GM19035 (cell line): ENCODE measurements at regions not wholly inside any gene's neighbourhood (a gene's known extent, or its start where the extent isn't known, plus 50 kb on each side); places are given as distances from the start of the nearest gene placed in this dataset.

ENCODE experiments used
- ATAC-seq: cut with Tn5 transposase; IDR thresholded peaks from one replicate; pipeline ENCODE4 v1.9.1; 2021; ENCODE audit not compliant: unreplicated experiment

DNA sequence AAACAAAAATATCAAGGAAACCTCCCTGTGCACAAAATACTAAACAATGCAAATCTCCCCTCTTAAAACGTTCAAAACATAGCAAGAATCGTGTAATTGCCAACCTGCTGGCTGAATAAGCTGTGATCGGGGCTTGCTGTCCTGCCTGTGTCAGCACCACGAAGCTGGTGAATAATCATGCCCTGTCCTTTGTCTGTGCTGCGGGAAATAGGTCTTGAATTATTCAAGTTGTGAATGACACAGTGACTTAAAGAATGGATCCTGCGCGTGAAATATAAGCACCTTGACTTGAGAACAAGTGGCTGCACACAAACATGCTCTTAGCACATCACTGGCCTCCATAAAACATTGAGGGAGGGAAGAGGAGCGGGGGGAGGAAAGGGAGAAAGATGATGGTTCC lies 130.2 kb downstream of the OAT start:
- no peak for ATAC-seq

DNA sequence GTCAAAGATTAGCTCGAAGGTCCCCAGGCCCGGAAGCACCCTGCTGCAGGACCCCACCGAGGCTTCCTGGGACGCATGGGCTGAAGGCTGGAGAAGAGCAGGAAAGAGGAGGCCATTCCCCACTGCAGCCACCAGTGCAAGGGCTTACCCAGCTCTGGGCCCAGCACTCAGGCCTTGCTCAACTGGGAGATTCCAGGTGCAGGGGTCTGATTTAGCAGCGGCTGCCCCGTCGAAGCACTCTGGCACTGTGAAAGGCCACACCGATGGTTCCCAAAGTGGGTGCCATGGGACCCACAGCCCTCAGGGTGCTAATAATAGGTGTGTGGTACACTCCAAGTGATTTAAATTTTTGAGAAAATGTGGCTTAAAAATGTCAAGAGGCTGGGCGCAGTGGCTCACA lies 130.9 kb downstream of the OAT start:
- no peak for ATAC-seq

DNA sequence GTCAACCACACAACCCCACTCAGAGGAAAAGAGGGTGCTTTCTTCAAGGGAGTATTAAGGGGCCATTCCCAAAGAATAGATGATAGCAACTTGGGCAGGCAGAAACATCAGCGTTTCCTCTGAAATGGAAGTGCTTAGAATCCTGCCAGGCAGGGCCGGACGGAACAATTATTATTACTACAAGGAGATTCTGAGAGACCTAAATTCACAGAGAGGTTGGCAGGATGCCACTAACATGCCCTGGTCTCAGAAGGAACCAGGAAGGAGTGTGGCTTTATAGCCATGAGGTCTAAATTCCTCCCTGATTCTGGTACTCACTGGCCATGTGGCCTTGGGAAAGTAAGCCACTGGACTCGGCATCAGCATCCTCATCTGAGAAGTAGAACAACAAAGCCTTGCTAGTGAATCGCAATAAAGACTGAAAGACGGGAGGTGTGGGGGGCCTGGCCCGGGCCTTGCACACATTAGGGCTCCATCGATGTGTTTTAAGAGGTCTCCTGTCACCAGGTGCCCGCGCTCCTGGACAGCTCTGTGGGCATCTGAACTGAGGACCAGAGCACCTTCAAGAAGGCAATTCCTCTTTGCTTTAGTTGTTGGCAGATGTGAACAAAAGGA lies 131.5 kb downstream of the OAT start:
- no peak for ATAC-seq

DNA sequence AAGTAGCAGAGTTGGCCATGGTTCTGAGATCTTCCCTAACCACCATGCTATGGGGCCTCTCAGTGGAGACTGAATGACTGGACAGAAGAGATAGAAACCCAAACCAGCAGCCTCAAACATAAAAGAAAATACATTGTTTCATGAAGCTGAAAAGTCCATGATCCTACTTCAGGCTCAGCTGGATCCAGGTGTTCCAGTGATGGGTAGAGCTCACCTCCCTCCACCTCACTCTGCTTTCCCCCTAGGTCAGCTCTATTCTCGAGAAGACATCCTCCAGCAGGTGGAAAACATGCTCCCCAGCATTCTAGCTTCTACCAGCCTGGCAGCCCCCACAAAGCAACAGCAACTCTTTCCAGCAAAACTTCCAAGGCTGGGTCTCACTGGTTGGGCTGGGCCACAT lies 132.1 kb downstream of the OAT start:
- ATAC-seq: no peak

DNA sequence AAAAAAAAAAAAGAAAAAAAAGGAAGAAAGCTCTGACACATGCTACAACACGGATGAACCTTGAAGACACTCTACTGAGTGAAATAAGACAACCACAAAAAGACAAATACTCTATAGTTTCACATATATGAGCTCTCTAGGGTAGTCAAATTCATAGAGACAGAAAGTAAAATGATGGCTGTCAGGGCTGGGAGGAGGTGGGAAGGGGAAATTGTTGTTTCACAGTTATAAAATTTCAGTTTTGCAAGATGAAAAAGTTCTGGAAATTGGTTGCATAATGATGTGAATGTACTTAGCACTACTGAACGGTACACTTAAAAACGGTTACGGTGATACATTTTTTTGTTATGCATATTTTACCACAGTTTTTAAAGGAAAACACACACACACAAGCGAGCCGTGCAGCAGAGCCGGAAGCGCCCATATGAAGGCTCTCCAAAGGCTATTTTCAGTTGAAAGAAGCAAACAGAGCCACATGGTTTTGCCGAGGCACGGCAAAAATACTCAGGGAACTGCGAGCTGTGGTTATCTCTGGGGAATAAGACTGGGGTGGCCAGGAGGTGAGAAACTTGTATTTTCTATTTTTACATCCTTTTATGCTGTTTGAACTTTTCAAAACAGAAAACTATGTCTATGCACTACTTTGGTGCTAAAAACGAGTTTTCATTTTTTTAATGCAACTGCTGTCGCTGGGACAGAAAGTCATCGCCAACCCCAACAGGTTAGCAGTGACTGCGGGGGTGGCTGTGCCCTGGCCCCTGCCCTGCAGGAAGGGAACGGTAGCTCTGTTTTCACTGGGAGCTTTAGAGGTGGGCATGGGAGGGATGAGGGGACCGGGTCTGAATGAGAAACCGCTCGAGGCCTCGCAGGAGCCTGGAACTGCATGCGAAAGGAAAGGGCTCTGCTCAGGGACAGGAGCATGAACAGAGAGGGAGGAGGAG lies 132.9 kb downstream of the OAT start:
- peak; percentile 73 for ATAC-seq

DNA sequence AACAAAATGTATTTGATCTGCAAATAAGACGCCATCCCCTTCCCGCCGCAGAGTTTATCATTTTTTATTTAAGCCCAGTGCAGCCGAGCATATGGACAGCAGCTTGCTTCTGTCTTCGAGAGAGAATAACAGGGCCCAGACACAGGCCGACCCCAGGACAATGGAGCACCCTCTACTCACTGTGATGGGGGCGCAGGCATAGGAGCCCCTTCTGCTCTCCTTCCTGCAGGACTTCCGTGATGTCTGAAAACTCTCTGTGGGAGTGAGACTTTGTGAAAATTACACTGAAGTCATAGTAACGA lies 134.8 kb downstream of the OAT start:
- ATAC-seq: no peak

DNA sequence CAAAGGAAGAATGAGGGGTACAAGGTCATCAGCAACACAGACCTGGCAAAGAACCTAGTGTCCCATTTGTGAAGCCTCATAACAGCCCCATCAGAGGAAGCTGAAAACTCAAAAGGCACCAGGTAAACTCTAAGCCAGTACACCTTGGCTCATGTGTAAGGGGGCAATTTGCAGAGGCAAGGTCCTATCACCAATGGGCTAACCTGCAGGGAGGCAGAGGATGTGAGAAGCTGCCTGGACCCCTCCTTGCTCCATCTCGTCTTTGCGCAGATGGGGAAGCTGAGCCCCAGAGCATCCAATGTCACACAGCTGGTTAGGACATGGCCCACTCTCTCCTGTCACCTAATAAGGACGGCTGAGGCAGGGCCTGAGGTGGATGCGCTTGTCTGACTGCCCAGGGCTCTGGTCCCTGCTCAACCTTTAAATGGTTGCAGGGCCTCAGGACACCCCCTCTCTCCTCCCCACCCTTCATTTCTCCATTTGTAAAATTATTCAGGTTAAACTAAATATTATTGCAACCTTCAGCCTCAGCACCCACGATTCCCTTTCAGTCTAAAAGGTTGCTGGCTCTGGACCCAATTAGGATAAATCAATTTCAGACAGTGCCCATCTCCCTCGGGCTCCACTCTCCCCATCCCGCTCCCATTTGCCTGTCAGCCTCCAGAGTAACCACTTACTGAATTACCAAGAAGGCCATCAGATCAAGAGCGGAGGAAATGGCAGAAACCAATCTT lies 135.3 kb downstream of the OAT start:
- no peak for ATAC-seq

DNA sequence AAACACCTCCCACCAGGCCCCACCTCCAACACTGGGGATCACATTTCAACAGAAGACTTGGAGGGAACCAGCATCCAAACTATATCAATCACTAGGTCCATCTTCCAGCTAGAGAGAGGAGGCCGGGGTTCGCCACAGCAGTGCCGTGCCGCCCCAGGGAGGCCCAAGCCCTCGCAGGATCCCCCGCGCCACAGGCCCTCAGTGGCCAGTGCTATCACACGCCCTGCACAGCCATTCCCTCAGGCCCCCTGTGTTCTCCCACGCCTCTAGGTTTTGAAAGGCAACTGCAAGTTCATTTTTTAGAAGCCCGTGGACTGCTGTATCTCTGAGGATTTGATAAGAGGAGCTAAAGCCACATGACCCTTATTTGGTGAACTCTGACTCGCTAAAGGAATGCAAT lies 136.4 kb downstream of the OAT start:
- no peak for ATAC-seq

DNA sequence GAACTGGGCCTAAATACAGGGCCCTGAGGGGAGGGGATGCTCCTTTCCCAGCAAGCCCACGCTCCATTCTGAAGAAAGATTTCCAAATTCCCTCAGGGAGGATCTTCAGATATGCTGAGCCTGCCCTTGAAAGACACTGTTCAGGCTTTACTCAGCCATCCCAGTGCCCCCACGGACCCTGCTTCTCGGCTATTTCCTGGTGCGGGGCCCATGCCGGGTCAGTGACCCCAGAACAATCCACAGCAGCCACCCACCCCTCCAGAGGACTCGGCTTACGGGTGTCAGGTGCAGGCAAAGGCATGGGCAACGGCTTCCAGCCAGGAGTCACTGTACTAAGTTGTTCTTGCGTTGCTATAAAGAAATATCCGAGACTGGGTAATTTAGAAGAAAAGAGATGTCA lies 137.1 kb downstream of the OAT start:
- no peak for ATAC-seq

DNA sequence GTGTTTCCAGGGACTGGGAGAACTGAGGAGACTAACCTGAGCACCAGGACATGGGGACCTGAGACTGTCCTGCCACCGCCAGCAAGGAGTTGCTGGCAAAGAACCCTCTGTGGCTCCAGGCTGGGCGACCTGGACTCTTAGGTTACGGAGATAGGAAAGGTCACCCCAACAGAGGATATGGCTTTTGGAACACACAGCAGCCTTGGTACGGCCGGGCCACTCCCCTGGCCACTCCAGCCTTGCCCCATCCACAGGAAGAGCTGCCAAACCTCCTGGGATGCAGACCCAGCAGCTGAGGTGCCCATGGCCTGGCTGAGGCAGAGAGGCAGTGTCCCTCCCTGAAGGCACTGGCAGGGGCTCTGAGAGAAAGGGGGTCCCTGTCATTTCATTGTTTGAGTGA lies 137.8 kb downstream of the OAT start:
- no peak for ATAC-seq

DNA sequence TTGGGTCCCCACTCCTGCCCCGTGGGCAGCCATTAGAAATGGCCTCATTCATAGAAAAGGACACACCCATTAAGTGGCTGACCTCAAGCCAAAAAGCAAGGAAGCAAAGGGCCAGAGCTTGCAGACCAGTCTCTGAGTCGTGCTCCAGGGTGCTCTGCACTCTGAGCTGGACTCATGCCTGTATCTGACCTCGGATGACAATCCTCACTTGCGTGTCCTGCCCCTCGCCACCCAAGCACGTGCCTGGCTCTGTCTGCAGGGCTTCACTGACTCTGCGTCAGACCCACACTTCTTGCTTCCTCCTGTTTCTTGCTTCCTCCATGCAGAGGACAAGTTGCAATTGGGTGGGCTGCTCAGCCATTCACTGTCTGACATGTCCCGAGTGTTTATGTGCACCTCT lies 138.8 kb downstream of the OAT start:
- ATAC-seq: no peak

DNA sequence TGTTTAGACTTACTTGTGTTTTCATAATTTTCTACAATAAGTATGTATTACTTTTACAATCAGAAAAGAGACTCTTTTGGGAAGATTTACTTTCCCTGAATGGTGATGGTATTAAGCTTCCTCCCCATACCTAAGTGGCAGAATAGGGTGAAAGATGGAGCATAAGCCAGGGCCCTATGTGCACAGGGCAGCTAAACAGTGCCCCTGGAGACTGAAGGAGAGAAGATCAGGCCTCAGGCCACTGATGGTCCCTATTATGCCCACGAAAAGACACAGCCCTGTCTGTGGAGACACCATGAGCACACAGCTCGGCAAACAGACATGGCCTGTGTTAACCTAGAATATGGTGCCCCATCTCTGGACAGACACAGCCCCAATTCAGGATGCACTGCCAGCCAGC lies 139.4 kb downstream of the OAT start:
- ATAC-seq: no peak

DNA sequence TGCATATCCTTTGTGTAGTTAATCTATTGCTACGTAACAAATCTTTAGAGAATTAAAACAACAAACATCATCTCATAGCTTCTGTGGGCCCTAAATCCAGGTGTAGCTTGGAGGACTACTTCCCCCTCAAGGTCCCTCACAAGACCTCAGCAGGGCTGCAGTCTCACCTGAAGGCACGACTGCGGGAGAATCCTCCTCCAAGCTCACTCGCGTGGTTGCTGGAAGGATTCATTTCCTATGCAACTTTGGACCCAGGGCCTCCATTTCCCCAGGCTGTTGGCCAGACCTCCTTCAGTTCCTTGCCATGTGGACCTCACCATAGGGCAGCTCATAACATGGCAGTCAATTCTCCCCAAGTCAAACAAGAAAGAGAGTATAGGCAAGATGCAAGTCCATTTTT lies 140.4 kb downstream of the OAT start:
- no peak for ATAC-seq

DNA sequence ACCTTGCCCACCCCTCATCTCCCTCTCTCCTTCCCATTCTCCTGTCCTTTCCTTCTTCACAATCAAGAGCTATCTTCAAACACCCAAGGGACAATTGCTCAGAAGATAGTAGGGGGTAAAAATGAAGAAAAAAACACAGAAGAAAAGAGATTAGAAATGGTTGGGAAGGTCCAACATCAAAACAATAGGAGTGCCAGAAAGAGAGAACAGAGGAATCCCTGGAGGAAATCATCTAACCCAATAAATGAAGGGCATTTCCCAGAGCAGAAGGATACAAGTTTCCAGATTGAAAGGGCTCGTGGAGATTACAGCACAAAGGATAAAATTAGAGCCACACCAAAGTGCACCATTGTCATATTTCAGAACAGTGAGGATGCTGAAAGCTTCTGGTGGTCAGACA lies 145.6 kb downstream of the OAT start:
- ATAC-seq: no peak

DNA sequence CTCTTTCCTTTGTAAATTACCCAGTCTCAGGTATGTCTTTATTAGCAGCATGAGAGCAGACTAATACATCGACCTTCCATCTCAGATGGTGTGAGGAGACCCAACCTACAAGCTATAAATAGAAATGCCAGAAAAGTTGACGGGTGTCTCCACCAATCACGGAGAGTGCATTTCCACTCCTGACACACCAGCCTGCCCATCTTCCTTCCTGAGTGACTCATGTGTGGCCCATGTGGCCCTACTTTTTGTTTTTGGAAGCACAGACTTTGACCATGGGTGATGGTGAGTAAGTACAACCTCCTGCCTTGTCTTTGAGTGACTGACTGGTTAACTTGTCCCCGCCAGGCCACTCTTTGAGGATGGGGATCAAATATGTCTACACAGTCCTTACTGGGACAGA lies 147.0 kb downstream of the OAT start:
- ATAC-seq: no peak

DNA sequence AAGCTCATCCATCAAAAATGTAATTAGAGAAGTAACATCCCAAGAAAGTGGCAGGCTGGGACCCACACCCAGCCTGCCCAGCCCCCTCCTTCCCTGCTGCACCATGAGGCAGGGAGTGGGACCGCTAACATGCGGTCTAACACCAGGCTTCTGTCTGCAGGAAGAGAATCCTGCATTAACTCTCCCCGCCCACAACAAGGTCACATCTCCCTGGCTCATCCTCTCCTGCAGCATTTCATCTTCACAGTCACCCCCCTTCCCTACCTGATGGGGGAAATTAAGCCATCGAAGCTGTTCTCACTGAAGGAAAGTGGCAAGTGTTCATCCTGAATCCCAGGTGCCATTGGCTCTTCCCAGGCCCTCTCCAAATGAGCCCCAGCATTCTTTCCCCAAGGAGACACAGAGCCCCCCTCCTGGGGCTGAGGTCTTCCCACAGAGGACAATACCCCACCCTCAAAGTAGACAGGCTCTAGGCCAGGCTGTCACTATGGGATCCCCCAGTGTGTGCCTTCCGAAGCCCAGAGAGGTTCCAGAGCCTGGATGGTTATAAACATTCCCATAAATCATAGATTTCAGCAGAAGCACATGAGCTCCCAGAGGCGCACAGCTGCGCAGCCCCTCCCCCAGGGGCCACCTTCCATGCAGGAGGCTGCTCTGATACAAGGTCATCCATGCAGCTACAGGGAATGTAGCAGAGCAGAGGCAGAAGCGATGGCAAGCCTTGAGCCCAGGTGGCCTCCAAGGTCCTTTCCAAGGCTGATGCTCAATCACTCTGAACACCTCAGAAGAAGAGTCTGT lies 148.0 kb downstream of the OAT start:
- no peak for ATAC-seq

DNA sequence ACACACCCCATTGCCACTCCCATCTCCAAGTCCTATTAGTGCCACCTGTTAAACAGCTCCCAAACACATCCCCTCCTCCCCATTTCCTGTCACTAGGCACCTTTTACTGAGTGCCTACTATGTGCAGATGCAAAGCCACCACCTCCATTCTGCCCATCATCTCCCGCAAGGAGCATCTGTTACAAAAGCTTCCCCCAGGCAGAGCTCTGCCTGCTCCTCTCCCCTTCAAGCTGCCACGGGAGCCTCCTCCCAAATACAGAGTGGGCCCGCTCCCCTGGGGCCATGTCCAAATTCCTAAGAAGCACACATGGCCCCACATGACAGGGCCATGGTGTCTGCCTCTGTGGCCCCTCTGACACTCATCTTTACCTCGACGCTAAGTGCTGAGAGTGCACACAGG lies 149.7 kb downstream of the OAT start:
- ATAC-seq: no peak

DNA sequence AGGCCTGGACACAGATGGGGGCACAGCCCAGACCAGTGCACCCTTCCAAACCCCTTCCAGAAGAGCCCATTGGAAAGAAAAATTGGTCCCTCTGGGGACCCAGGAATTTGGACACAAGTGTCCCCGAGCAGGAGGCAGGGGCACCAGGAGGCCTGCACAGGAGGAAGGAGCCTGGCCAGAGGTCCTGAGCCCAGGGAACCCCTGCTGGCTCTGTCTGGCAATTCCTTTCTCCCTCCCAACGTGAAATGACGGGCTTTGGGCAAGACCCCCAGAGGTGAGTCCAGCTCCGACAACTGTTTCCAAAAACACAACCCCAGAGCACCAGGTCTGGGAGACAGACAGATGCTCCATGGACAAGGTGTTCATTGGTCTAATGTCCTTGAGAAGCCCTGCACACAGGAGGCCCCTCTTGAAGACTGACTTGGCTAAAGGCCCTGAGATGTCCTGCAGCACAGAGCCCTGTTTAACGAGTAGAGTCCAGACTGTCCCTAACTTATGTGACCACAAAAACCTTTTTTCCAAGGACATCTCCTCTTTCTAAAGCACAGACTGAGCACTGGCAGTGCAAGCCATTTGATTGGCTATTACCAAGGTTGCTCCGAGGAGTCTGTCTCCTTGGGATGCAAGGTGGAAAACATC lies 150.7 kb downstream of the OAT start:
- no peak for ATAC-seq

DNA sequence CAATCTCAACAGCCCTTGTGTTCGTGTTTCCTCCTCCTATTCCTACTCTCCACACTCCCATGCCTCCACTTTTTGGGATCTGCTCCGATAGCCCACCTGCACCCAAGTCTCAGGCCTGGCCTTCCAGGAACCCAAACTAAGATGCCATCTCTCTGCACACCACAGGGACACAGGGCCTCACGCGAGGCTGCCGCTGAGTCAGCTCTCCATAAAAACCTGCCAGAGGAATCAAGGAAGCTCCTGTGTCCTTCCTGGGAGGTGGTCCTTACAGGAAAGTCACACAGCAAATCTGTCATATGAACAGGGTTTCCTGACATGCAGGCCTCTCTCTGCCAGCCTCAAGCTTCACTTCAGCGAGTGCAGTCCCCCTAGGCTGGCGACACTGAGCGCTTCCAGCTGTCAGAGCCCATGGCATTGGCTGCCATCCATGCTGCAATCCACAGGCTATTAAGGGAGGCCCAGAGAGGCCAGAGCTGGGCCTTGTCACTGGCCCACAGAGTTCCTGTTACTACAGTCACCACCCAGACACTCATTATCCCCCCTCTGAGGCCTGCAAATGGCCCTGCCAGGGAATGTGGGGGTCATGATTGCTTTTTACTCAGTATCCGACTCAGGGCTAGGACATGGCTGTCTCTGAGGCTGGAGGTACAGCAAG lies 151.4 kb downstream of the OAT start:
- no peak for ATAC-seq

DNA sequence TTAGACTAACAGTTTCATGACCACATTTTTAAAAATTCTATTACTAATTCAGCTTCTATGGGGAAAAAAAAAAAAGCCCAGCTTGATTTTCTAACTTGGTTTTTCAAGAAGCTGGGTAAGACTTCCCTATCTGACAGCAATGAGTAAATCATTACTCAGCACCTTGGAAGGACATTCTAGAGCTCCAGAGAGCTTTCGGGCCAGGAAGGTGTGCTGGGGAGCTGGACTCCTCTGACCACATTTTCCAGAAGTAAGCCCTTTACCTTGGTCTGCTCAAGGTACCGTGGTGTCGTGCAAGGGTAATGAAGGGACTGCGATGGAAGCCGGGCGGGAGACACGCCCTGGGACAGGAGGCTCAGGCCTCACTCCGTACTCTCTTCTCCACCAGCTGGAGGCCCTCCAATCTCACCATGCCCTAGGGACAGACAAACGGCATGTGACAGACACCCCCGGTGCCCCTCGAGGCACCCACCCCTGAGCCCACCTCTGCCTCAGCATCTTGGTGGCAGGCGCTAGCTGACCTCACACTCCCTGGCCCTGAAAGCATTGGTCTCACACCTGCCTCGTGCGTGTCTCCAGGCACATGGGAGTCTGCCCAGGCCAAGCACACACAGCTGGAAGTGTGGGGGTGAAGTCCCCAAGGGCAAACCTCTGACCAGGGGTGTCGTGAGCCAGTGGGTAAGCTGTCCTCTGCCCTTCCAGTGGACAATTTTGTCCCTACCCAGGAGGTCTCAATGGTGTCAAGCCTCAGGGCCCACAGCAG lies 152.1 kb downstream of the OAT start:
- no peak for ATAC-seq
